Mucosa of descending colon (tissue), 3 donors: ENCODE measurements at regions not wholly inside any gene's neighbourhood (a gene's known extent, or its start where the extent isn't known, plus 50 kb on each side); places are given as distances from the start of the nearest gene placed in this dataset.

ENCODE experiments used
- ATAC-seq: fragments of 200-7000 bp; cut with Tn5 transposase; one replicate; pipeline ENCODE4 v1.9.1; 2020; ENCODE audit warnings: mild to moderate bottlenecking, moderate library complexity
- DNase-seq, 3 donors: peaks; one replicate each; pipeline ENCODE4 v3.0.0-alpha.2; 2020
- H3K36me3 ChIP-seq: fragments of 200-600 bp; one replicate; pipeline ENCODE4 v1.8.0; 2021; ENCODE audit warnings: low read depth, mild to moderate bottlenecking
- H3K4me1 ChIP-seq: fragments of 200-600 bp; one replicate; pipeline ENCODE4 v1.8.0; 2021; ENCODE audit warnings: low read depth, mild to moderate bottlenecking
- H3K4me3 ChIP-seq: fragments of 200-600 bp; one replicate; pipeline ENCODE4 v1.8.0; 2021; ENCODE audit warnings: mild to moderate bottlenecking
- H3K9me3 ChIP-seq: fragments of 200-600 bp; one replicate; pipeline ENCODE4 v1.8.0; 2021; ENCODE audit warnings: mild to moderate bottlenecking
- intact Hi-C, 2 donors: fragments of 100-400 bp; cut with DNase I in 1 of 2; cut with micrococcal nuclease in 1 of 2; formaldehyde crosslinking; loops; one replicate each; pipeline versions ENCODE4 v1.11.0 to v1.11.1; 2022; cut with DNase I, micrococcal nuclease
- TF ChIP-seq, protein P1 (sequence below): fragments of 200-600 bp; IDR thresholded peaks from one replicate; pipeline ENCODE4 v1.8.0; 2022; ENCODE audit warnings: antibody characterized with exemption, mild to moderate bottlenecking
- donor health status: DM: no; HTN: no; CAD: no; lungs with moderate emphysema.
- donor health status: DM: no; HTN: no; CAD: no.
- donor health status: DM: no; HTN: yes; CAD: no.

GRCh38 chr15:96610757-96611156 is 280.3 kb downstream of the NR2F2 start:
- H3K4me1 ChIP-seq = no peaks in the 10 kb centered on the region
- intact Hi-C loops = no loop called here
- ATAC-seq = no peak
- TF ChIP-seq, protein P1, sequence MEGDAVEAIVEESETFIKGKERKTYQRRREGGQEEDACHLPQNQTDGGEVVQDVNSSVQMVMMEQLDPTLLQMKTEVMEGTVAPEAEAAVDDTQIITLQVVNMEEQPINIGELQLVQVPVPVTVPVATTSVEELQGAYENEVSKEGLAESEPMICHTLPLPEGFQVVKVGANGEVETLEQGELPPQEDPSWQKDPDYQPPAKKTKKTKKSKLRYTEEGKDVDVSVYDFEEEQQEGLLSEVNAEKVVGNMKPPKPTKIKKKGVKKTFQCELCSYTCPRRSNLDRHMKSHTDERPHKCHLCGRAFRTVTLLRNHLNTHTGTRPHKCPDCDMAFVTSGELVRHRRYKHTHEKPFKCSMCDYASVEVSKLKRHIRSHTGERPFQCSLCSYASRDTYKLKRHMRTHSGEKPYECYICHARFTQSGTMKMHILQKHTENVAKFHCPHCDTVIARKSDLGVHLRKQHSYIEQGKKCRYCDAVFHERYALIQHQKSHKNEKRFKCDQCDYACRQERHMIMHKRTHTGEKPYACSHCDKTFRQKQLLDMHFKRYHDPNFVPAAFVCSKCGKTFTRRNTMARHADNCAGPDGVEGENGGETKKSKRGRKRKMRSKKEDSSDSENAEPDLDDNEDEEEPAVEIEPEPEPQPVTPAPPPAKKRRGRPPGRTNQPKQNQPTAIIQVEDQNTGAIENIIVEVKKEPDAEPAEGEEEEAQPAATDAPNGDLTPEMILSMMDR = no peak
- no peak overlapping the region for H3K4me3 ChIP-seq
- H3K9me3 ChIP-seq = no peaks in the 10 kb centered on the region
- no peaks in the 10 kb centered on the region for H3K36me3 ChIP-seq
- DNase-seq = no peak

- intact Hi-C loops = no loop called here
- TF ChIP-seq, protein P1 = no peak
- no peaks in the 10 kb centered on the region for H3K36me3 ChIP-seq
- DNase-seq (no peak), ATAC-seq (no peak)
- no peaks in the 10 kb centered on the region for H3K9me3 ChIP-seq
- H3K4me1 ChIP-seq = no peaks in the 10 kb centered on the region
- no peak overlapping the region for H3K4me3 ChIP-seq
Observed at GRCh38 chr15:96612917-96613316, 282.4 kb downstream of the NR2F2 start.

- H3K4me1 ChIP-seq = no peaks in the 10 kb centered on the region
- no peak for ATAC-seq
- intact Hi-C loops = no loop called here
- no peak for DNase-seq
- TF ChIP-seq, protein P1 = no peak
- H3K36me3 ChIP-seq = no peaks in the 10 kb centered on the region
- no peak overlapping the region for H3K4me3 ChIP-seq
- no peaks in the 10 kb centered on the region for H3K9me3 ChIP-seq
Observed at GRCh38 chr15:96619174-96619573, 288.7 kb downstream of the NR2F2 start.

DNA sequence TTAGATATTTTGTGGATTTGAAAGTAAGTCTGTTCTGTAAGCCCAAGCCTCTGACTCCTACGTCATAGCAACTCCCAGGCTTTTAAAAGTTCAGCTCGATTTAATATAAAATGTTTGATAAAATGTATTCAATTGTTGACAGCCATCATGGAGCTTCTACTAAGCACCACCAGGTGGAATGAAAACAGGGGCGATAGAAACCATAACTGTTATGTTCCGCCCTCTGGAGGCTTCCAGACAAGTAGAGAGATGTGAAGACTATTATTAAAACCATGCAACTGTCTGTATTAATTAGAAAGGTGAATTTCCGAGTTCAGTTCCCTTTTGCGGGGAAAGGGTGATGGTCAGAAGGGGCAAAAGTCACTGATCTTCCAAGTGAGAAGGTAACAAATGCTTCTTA is 292.2 kb downstream of the NR2F2 start:
- DNase-seq (no peak), ATAC-seq (no peak)
- no peaks in the 10 kb centered on the region for H3K9me3 ChIP-seq
- no peaks in the 10 kb centered on the region for H3K4me1 ChIP-seq
- intact Hi-C loops = no loop called here
- TF ChIP-seq, protein P1 = no peak
- no peaks in the 10 kb centered on the region for H3K36me3 ChIP-seq
- no peak overlapping the region for H3K4me3 ChIP-seq

GRCh38 chr15:96625256-96625655 is 294.8 kb downstream of the NR2F2 start:
- TF ChIP-seq, protein P1 = no peak
- intact Hi-C loops = no loop called here
- ATAC-seq = no peak

DNA sequence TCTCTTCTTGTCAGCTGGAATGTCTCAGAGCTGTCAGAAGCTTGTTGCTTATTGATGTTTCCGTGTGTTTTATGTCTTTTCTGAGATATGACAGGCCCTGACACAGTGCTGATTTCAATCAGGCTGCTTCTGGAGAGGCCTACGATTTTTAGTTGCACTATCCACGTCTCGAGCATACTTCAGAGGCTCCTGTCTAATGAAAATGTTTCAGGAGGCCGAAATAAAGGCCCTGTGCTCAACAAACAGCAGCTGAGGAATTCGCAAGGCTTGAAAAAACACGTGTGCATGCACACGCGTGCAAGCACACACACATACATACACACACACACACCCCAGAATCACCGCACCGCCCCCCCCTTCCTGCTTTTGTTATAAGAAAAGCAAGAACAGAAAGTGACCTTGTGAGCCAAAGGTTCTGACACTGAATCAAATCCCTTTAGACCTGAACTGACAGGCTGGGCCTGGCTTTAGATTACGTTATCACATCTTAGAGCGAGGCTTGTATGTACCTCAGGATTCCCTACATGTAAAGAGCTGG is 296.6 kb downstream of the NR2F2 start:
- no peak for ATAC-seq
- TF ChIP-seq, protein P1 = no peak
- Histone ChIP-seq H3K9me3 (no peaks in the 10 kb centered on the region), H3K36me3 (no peaks in the 10 kb centered on the region), H3K4me1 (no peaks in the 10 kb centered on the region), H3K4me3 (no peak overlapping the region)
- intact Hi-C loops = no loop called here
- DNase-seq = no peak

More at GRCh38 chr15:96625256-96625655, 294.8 kb downstream of the NR2F2 start:
- H3K4me3 ChIP-seq = no peak overlapping the region
- DNase-seq = no peak
- H3K36me3 ChIP-seq = no peaks in the 10 kb centered on the region
- H3K9me3 ChIP-seq = no peaks in the 10 kb centered on the region
- no peaks in the 10 kb centered on the region for H3K4me1 ChIP-seq
